ENCODE measurements at regions not wholly inside any gene's neighbourhood (a gene's known extent, or its start where the extent isn't known, plus 50 kb on each side); places are given as distances from the start of the nearest gene placed in this dataset.

GRCh38 chr13:104832231-104832630 is 1703.2 kb downstream of the EFNB2 start:
- no peaks in the 10 kb centered on the region for H3K9me3 ChIP-seq (ENCODE audit: low read depth, low read length)
- TF ChIP-seq POLR2AphosphoS5 (IDR thresholded peaks at IDR 0.05; ENCODE audit: borderline replicate concordance, low read depth, low read length) (no peak), FOXP2 (optimal IDR thresholded peaks at IDR 0.05; ENCODE audit: control extremely low read depth, extremely low read length, insufficient read depth) (no peak), EZH2 (IDR thresholded peaks at IDR 0.05) (no peak)

GRCh38 chr13:104831831-104832230 is 1703.6 kb downstream of the EFNB2 start:
- H3K36me3 ChIP-seq (ENCODE audit: insufficient read depth, low read length), result no peaks in the 10 kb centered on the region
- H3K9me3 ChIP-seq (ENCODE audit: low read depth, low read length), result no peaks in the 10 kb centered on the region
- DNase-seq (ENCODE audit: low read depth, low spot score), result no peak
- H3K27ac ChIP-seq, result no peak overlapping the region
- TF ChIP-seq POLR2AphosphoS5 (IDR thresholded peaks at IDR 0.05; ENCODE audit: borderline replicate concordance, low read depth, low read length), result no peak
- no peak overlapping the region for H3K9ac ChIP-seq (ENCODE audit: insufficient read length)
- no peak overlapping the region for H3K4me3 ChIP-seq

More at GRCh38 chr13:104832231-104832630, 1703.2 kb downstream of the EFNB2 start:
- Histone ChIP-seq H3K36me3 (ENCODE audit: insufficient read depth, low read length) (no peaks in the 10 kb centered on the region), H3K9ac (ENCODE audit: insufficient read length) (no peak overlapping the region), H3K27ac (no peak overlapping the region), H3K4me3 (no peak overlapping the region)
- no peak for DNase-seq (ENCODE audit: low read depth, low spot score)

GRCh38 chr13:104823709-104824108 is 1711.8 kb downstream of the EFNB2 start:
- H3K4me3 ChIP-seq, result no peak overlapping the region
- TF ChIP-seq FOXP2 (optimal IDR thresholded peaks at IDR 0.05; ENCODE audit: control extremely low read depth, extremely low read length, insufficient read depth), result no peak
- TF ChIP-seq EZH2 (IDR thresholded peaks at IDR 0.05), result no peak
- TF ChIP-seq POLR2AphosphoS5 (IDR thresholded peaks at IDR 0.05; ENCODE audit: borderline replicate concordance, low read depth, low read length), result no peak
- H3K9me3 ChIP-seq (ENCODE audit: low read depth, low read length), result no peaks in the 10 kb centered on the region
- H3K9ac ChIP-seq (ENCODE audit: insufficient read length), result no peak overlapping the region
- no peak for DNase-seq (ENCODE audit: low read depth, low spot score)
- H3K27ac ChIP-seq, result no peak overlapping the region
- no peaks in the 10 kb centered on the region for H3K36me3 ChIP-seq (ENCODE audit: insufficient read depth, low read length)

- H3K9ac ChIP-seq (ENCODE audit: insufficient read length), result no peak overlapping the region
- no peaks in the 10 kb centered on the region for H3K36me3 ChIP-seq (ENCODE audit: insufficient read depth, low read length)
- H3K9me3 ChIP-seq (ENCODE audit: low read depth, low read length), result no peaks in the 10 kb centered on the region
- no peak overlapping the region for H3K27ac ChIP-seq
- TF ChIP-seq FOXP2 (optimal IDR thresholded peaks at IDR 0.05; ENCODE audit: control extremely low read depth, extremely low read length, insufficient read depth) (no peak), EZH2 (IDR thresholded peaks at IDR 0.05) (no peak)
- H3K4me3 ChIP-seq, result no peak overlapping the region
- no peak for DNase-seq (ENCODE audit: low read depth, low spot score)
Measured at GRCh38 chr13:104823071-104823470, 1712.4 kb downstream of the EFNB2 start.

- TF ChIP-seq EZH2 (IDR thresholded peaks at IDR 0.05), result no peak
- no peak for TF ChIP-seq FOXP2 (optimal IDR thresholded peaks at IDR 0.05; ENCODE audit: control extremely low read depth, extremely low read length, insufficient read depth)
- TF ChIP-seq POLR2AphosphoS5 (IDR thresholded peaks at IDR 0.05; ENCODE audit: borderline replicate concordance, low read depth, low read length), result no peak
- Histone ChIP-seq H3K9me3 (ENCODE audit: low read depth, low read length) (no peaks in the 10 kb centered on the region), H3K4me3 (no peak overlapping the region), H3K9ac (ENCODE audit: insufficient read length) (no peak overlapping the region), H3K27ac (no peak overlapping the region), H3K36me3 (ENCODE audit: insufficient read depth, low read length) (no peaks in the 10 kb centered on the region)
- no peak for DNase-seq (ENCODE audit: low read depth, low spot score)
Measured at GRCh38 chr13:104817271-104817670, 1718.2 kb downstream of the EFNB2 start.

- Histone ChIP-seq H3K4me3 (no peak overlapping the region), H3K27ac (no peak overlapping the region), H3K9me3 (ENCODE audit: low read depth, low read length) (no peaks in the 10 kb centered on the region), H3K9ac (ENCODE audit: insufficient read length) (no peak overlapping the region), H3K36me3 (ENCODE audit: insufficient read depth, low read length) (no peaks in the 10 kb centered on the region)
- no peak for TF ChIP-seq FOXP2 (optimal IDR thresholded peaks at IDR 0.05; ENCODE audit: control extremely low read depth, extremely low read length, insufficient read depth)
- no peak for TF ChIP-seq POLR2AphosphoS5 (IDR thresholded peaks at IDR 0.05; ENCODE audit: borderline replicate concordance, low read depth, low read length)
- TF ChIP-seq EZH2 (IDR thresholded peaks at IDR 0.05), result no peak
- DNase-seq (ENCODE audit: low read depth, low spot score), result no peak
Measured at GRCh38 chr13:104816726-104817125, 1718.7 kb downstream of the EFNB2 start.

GRCh38 chr13:104810242-104810641 is 1725.2 kb downstream of the EFNB2 start:
- no peak for DNase-seq (ENCODE audit: low read depth, low spot score)
- H3K9me3 ChIP-seq (ENCODE audit: low read depth, low read length), result no peaks in the 10 kb centered on the region
- TF ChIP-seq EZH2 (IDR thresholded peaks at IDR 0.05), result no peak
- no peak for TF ChIP-seq FOXP2 (optimal IDR thresholded peaks at IDR 0.05; ENCODE audit: control extremely low read depth, extremely low read length, insufficient read depth)
- TF ChIP-seq POLR2AphosphoS5 (IDR thresholded peaks at IDR 0.05; ENCODE audit: borderline replicate concordance, low read depth, low read length), result no peak

GRCh38 chr13:104809483-104809882 is 1726.0 kb downstream of the EFNB2 start:
- H3K9ac ChIP-seq (ENCODE audit: insufficient read length), result no peak overlapping the region
- no peak for TF ChIP-seq FOXP2 (optimal IDR thresholded peaks at IDR 0.05; ENCODE audit: control extremely low read depth, extremely low read length, insufficient read depth)
- no peak for TF ChIP-seq EZH2 (IDR thresholded peaks at IDR 0.05)
- TF ChIP-seq POLR2AphosphoS5 (IDR thresholded peaks at IDR 0.05; ENCODE audit: borderline replicate concordance, low read depth, low read length), result no peak
- H3K9me3 ChIP-seq (ENCODE audit: low read depth, low read length), result no peaks in the 10 kb centered on the region
- no peak overlapping the region for H3K27ac ChIP-seq
- DNase-seq (ENCODE audit: low read depth, low spot score), result no peak
- no peaks in the 10 kb centered on the region for H3K36me3 ChIP-seq (ENCODE audit: insufficient read depth, low read length)
- no peak overlapping the region for H3K4me3 ChIP-seq

More at GRCh38 chr13:104810242-104810641, 1725.2 kb downstream of the EFNB2 start:
- H3K9ac ChIP-seq (ENCODE audit: insufficient read length), result no peak overlapping the region
- no peak overlapping the region for H3K27ac ChIP-seq
- no peak overlapping the region for H3K4me3 ChIP-seq
- H3K36me3 ChIP-seq (ENCODE audit: insufficient read depth, low read length), result no peaks in the 10 kb centered on the region

- no peaks in the 10 kb centered on the region for H3K9me3 ChIP-seq (ENCODE audit: low read depth, low read length)
- TF ChIP-seq EZH2 (IDR thresholded peaks at IDR 0.05) (no peak), POLR2AphosphoS5 (IDR thresholded peaks at IDR 0.05; ENCODE audit: borderline replicate concordance, low read depth, low read length) (no peak), FOXP2 (optimal IDR thresholded peaks at IDR 0.05; ENCODE audit: control extremely low read depth, extremely low read length, insufficient read depth) (no peak)
- DNase-seq (ENCODE audit: low read depth, low spot score), result no peak
- H3K27ac ChIP-seq, result no peak overlapping the region
- H3K9ac ChIP-seq (ENCODE audit: insufficient read length), result no peak overlapping the region
- no peaks in the 10 kb centered on the region for H3K36me3 ChIP-seq (ENCODE audit: insufficient read depth, low read length)
- H3K4me3 ChIP-seq, result no peak overlapping the region
Measured at GRCh38 chr13:104805346-104805745, 1730.1 kb downstream of the EFNB2 start.

All from SK-N-MC (cell line).